K562 (cell line): ENCODE measurements at regions not wholly inside any gene's neighbourhood (a gene's known extent, or its start where the extent isn't known, plus 50 kb on each side); places are given as distances from the start of the nearest gene placed in this dataset.

ENCODE experiments used
- GABPB2 ChIP-seq: fragments of 250-450 bp; sonication (Bioruptor Pico); conservative IDR thresholded peaks from 2 replicates; pipeline ENCODE4 v1.5.1; 2021; ENCODE audit warnings: mild to moderate bottlenecking
- TAF1 ChIP-seq: IDR thresholded peaks from 2 replicates; pipeline ENCODE4 v1.6.1; 2011; ENCODE audit warnings: mild to moderate bottlenecking, low read length, moderate library complexity; ENCODE audit not compliant: insufficient read depth, control insufficient read depth, severe bottlenecking; ENCODE audit errors: extremely low read depth
- TRIM28 ChIP-seq: fragments of 450-650 bp; IDR thresholded peaks from 2 replicates; pipeline ENCODE4 v1.6.1; 2017

DNA sequence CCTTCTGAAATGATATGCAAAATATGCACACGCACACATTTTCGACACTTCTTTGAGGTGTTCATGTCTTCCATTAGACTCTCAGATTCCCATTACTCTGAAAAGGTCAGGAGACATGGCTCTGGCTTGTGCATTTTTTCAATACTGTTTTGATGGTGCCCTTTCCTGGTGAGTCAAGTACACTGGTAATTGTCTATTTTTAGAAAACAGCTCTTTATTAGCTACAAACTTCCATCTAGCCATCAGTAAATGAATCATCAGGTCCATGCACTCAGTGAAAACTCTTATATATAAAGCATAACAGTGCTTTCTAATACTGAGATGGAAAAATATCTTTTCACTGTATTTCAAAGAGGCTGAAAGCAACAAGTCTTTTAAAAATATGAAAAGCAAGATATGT is 194.9 kb downstream of the GALNT1 start:
- no peak for TF ChIP-seq TRIM28
- no peak for TF ChIP-seq TAF1
- TF ChIP-seq GABPB2 (CRISPR knock-in tag): no peak
